GM18868 (cell line): ENCODE measurements at regions not wholly inside any gene's neighbourhood (a gene's known extent, or its start where the extent isn't known, plus 50 kb on each side); places are given as distances from the start of the nearest gene placed in this dataset.
"Not testable (repeated sequence)": the region's sequence is repeated elsewhere in the genome, so short reads cannot be mapped to it uniquely, and the experiment has no call there.

Experiments
- ATAC-seq: cut with Tn5 transposase; IDR thresholded peaks from one replicate; pipeline ENCODE4 v1.9.1; 2021; ENCODE audit warnings: mild to moderate bottlenecking, moderate library complexity; ENCODE audit not compliant: unreplicated experiment

DNA sequence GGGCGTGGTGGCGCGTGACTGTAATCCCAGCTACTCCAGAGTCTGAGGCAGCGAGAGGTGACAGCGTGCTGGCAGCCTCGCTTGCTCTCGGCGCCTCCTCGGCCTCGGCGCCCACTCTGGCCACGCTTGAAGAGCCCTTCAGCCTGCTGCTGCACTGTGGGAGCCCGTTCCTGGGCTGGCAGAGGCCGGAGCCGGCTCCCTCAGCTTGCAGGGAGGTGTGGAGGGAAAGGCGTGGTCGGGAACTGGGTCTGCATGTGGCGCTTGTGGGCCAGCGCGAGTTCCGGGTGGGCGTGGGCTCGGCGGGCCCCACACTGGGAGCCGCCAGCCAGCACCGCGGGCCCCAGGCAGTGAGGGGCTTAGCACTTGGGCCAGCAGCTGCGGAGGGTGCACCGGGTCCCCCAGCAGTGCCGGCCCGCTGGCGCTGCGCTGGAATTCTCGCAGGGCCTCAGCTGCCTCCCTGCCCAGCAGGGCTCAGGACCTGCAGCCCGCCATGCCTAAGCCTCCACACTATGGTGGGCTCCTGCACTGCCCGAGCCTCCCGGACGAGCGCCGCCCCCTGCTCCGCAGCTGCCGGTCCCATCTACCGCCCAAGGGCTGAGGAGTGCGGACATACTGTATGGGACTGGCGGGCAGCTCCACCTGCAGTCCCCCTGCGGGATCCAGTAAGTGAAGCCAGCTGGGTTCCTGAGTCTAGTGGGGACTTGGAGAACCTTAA lies 1093.3 kb upstream of the CDH8 start:
- ATAC-seq: no peak

DNA sequence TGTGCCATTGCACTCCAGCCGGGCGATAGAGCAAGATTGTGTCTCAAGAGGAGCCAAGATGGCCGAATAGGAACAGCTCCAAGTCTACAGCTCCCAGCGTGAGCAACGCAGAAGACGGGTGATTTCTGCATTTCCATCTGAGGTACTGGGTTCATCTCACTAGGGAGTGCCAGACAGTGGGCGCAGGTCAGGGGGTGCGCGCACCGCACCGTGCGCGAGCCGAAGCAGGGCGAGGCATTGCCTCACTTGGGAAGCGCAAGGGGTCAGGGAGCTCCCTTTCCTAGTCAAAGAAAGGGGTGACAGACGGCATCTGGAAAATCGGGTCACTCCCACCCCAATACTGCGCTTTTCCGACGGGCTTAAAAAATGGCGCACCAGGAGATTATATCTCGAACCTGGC lies 1083.7 kb upstream of the CDH8 start:
- not testable (repeated sequence) for ATAC-seq

DNA sequence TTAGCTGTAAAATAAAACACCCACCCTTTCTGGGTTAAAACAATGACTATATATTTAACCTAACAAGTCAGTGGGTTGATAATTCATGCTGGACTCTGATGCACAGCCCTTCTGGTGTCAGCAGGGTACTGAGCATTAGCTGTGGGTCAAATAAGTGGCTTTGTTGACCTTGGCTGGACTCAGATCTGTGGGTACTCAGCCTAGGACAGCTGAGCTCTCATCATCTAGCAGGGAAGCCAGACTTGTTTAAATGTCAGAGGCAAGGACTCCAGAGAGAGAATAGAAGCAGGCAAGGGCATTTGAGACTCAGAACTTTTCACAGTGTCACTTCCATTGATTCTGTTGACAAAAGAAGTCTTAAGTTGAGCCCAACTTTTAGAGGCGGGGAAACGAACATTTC lies 1063.8 kb upstream of the CDH8 start:
- no peak for ATAC-seq

DNA sequence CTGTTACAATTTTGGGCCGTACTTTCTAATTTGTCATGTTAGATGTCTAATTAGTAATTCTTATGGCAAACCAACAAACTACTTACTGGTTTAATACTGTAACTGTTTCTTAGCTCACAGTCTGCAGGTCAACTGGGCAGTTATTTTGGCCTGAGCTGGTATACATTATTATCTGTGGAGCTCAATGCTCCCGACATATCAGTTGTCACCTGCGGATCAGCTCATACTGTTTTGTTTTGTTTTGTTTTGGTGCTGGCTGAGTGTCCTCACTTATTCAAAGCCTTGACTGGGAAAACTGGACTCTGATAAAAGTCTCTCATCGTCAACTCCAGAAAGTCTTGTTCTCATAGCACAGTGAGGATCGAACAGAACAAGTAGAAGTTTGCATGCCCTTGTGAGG lies 1060.6 kb upstream of the CDH8 start:
- ATAC-seq: no peak

DNA sequence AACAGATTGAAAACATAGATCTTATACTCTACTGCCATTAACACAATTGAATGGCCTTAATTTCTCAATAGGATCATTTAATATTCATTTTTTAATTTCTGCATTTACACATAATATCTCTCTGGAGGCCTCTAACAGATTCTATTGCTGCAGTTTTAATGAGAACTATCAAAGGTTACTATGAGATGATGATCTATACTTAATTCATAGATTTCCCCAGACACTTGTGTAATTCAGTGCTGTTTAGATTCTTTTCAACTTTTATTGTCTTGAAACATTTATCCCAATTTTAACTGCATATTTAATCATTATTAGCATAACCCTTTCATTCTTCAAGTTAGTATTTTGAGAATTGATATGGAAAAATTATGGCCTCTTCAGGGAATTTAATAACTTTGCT lies 1056.5 kb upstream of the CDH8 start:
- no peak for ATAC-seq

DNA sequence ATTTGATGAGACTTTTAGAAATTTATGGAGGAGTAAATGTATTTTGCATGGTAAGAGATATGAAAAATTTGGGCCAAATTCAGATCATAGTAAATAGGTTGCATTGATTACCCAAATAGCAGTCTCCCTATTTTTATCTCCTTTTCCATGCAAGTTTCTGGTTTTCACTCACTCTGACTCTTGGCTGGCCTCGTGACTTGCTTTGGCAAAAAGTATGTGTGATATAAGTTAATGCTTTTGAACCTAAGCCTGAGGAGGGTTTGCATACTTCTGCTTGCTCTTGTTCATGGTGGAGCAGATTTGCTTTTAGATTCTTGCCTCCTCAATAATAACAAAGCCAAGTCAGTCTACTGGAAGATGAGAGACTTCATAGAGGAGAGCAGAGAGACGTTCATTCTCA lies 1045.9 kb upstream of the CDH8 start:
- no peak for ATAC-seq

DNA sequence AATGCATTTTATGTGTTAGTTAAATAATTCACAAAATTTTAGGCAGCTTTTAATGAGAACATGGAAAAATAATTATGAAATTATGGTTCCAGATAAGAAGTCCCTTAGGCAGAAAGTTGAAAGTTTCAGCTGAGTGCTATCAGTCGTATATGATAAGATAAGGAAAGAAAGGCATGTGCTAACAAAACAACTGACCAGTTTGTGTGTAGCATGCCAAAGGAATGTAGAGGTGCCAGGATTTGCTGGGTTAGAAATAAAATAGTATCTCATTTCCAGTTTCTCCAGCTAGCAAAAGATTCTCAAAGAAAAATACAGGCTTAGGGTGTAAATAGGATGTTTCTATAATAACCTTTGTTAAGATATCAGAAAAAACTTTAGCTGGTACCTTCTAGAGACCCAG lies 1044.5 kb upstream of the CDH8 start:
- no peak for ATAC-seq

DNA sequence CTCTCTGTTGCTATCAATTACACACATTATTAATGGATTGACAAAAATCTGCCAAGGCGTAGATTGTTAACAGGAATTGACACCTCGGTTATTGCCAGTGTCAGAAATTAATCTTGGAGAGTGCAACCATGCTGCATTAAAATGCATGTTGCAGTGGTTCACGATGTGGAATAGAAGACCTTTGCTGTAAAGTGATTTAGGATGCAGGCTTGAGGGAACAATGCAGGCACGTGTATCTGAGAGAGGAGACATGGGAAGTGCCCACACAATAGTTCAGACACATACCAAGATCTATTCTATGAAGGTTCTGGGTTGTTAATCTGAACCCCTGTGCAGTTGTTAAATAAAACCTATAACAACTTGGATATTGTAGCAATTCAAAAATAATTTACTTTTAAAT lies 1032.8 kb upstream of the CDH8 start:
- no peak for ATAC-seq

DNA sequence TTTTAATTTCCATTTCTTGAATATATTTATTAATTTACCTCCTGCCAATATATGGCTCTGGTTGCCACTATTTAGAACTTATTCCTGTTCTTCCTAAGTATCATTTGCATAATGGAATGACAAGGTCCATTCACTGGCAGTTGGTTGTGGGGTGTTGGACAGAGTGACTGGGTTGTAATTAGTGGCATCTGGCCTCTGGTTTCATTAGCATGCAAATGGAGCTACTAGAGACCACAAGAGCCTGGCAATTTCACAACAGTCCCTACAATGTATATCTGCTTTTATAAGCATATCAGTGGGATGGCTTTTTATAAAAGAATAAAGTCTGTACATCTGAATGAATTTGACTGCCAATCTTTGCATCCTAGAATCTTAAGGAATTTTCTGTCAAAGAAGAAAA lies 1030.9 kb upstream of the CDH8 start:
- ATAC-seq: no peak

DNA sequence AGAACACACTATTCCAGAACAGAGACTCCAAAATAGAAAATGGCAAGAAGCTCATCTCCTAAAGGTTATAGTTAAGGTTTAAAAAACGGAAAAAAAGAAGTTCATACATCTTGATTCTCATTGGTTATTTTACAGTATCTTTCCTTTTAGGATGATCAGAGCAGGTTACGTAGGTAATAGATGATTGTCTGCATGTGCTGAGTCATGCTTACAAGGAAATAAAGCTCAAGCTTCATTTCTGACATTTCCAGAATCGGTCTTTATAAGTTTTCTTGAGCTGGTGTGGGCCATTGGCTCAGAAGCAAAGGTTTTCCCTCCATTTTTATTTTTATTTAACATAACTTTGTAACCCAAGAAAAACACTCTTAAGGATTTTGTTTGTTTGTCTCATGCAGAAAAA lies 1030.3 kb upstream of the CDH8 start:
- ATAC-seq: no peak

DNA sequence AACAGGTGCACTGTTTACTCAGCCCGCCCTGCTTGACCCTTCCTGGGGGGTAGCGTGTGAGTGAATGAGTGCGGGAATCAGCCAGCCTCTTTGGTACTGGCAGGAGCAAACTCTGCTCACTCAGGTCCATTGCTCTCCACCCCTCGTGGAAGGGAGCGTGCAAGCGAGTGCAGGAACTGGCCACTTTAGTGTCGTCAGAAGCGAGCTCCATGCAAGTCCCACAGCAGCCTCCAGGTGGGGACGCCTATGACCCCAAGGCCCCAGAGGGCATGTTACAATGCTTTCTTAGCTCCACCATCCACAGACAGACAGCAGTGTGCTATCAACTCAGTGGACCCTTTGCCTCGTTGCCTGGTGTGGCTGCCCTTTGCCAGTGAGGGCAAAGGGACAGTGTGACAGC lies 1025.1 kb upstream of the CDH8 start:
- ATAC-seq: no peak

DNA sequence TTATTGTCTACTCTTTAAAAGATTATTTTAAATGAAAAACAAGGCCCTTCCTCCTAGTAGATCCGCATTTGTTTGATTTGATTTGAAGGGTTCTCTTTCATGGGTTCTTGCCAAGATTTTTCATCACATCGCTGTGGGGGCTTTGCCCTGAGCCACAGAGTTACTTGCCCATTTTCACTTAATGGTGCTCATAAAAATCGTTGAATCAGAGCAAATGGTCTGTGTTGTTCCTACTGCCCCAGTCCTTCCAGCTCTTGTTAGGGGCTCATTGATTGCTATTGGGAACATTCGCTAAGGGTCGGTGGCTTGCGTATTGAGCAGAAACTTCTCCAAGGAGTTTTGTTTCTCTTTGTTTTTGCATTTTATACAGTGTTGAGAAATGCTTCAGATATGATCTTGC lies 1023.4 kb upstream of the CDH8 start:
- ATAC-seq: no peak

DNA sequence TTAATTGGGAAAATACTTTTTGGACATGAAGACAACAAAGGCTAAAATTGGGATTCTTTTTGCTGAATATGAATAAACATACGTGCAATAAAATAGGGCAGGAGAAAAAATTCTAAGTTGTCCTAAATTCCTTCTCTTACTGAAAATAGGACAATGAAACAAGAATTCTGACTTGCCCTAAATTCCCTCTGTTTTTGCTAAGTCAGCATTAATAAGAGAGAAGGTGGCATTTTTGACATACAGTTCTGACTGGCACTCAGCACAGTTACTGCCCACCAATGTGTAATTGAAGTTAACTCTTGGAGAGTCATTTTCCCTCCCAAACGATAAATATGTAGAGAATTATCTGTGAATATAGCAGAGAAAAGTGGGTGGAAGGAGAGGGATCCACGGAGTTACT lies 1021.1 kb upstream of the CDH8 start:
- ATAC-seq: no peak

DNA sequence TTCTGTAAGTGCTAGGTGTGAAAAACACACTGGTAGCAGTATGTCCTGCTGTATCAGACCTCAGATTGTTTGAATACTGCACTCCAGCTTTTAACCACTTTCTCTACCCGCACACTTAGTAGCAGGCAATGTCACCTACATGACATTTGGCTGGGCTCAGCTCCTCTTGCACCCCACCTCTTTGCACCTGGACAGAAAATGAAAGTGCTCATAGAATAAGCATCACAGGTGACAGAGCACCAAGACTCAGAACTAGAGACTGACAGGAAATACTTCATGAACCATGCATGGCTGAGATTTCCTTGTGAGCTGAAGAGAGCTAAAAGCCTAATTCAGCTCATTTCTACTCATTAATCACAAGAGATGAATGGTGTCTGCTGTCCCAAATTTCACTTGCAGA lies 1014.2 kb upstream of the CDH8 start:
- no peak for ATAC-seq

DNA sequence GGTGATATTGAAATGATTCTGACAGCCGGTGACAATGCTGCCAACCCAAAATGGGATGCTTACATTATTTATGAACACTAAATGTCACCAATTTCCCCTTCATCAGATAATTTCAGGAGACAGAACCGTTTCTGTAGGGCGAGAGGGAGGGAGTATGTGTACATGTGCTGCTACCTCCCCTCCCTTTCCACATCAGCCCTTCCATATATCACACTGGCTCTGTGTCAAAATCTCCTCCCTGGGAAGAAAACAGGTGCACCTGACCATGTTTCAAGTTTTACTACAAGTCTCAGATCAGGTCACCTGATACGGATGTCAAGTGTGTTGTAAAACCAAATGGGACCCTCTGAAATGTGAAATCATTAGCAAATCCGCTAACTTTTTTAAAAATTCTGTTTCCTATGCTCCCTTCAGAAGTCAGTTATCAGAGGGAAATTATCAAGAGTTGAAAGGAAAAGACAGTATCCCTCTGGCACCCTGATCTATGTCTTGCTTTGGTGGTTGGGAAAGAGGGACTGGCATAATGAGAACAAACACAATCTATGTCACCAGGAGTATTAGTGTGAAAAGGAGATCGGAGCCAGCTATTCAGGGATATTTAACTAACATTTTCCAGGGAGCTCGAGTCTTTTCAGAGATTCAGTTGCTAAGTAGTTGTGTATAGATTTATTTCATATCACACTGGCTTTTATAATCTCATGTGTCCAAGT lies 1002.3 kb upstream of the CDH8 start:
- no peak for ATAC-seq

DNA sequence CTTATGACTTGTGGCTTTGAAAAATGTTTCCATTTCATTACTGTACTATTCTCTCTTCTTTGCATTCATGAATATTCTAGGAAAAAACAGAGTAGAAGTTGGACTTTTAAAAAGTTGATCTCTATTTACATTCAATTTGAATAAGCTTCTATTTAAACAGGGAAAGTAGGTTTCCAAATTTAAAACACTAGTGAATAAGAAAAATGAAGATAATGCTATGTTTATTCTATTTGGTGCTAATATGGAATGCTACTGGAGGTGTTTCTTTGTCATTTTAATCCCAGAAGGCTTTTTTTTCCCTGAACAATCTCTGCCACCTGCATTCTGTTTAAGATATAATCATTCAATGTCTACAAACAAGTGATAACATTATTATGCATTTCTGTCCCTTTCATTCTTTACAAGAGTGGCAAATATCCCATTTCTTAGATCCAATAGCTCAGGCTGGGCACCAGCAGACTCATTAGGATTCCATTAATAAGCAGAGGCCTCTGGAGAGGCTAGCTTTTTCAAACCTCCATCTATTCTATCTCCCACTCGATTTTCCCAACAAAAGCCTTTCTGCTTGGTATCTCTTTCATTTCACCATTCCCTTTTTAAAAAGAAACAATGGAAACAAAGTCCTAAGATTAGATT lies 1001.6 kb upstream of the CDH8 start:
- ATAC-seq: no peak

DNA sequence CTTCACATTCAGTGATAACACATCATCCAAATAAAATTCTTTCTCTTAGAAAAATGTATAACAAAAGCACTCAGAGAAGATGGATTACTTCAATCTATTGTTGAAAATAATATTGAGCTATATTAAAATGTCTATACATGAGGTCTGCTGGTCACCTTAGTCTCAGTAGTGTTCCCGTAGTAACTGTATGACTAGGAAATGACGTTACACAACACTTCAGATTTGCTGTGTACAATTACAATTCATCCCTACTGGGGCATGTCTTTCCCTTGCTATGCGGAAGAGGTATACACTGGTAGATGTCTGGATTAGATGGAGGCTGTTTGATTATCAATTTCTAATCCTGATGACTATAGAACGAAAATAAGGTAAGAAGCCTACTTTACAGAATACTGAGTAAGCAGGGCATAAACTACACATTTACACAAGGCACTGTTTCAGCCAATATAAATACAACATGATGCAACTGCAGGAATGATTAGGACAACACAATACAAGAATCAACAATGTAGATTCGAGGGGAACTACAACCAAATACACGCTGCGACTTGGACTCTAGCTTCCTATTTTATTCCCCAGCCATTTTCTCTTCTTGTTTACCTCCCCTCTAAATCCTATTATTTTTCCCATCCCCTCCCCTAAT lies 982.5 kb upstream of the CDH8 start:
- no peak for ATAC-seq

DNA sequence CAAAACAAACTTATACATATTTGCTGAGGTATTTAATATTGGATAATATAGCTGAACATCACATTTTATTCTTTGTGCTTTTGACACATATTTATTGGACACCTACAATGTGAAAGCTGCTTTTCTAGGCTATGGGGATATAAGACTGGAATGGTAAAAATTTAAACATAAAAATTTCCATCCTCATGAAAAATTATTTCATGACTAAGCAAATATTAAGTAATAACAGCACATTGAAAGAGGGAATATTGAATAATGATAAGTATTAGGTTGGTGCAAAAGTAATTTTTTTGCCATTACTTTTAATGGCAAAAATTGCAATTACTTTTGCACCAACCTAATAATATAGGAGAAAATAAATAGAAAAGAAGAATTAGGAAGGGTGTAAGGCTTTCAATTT lies 972.5 kb upstream of the CDH8 start:
- no peak for ATAC-seq

DNA sequence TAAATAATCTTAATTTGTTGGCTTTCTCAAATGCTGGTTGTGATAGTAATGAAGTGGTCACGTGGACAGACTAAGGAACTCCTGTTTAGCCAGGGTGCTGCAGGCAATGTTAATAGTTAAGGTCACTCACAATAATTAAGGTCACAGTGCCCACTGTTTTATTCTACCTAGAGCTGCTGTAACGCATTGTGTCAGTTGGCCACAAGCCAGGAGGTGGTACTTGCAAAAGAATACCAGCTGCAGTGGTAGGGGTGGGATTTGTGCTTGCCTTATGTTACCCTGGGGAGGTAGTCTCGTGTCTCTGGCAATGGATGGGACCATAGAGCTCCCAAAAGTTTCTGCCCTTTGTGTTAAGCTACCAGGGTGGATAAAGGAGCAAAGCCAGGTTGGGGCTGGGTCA lies 969.1 kb upstream of the CDH8 start:
- no peak for ATAC-seq

DNA sequence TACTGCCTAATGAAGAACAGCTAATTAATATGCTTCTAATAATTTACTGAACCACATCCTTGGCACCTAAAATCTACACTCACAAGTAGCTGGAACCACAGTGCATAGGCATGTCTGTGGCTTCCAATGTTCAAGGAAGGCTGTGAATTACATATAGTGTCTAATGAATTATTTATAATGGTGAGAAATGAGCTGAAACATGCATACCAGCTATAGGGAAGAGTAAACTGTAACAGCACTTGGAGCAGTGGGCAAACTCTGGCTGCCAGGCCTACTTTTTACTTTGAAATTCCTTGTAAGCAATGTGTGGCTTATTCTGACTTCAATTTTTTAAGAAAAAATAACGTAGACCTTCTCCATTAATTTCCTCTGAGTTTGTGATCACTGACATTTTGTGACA lies 953.2 kb upstream of the CDH8 start:
- no peak for ATAC-seq

DNA sequence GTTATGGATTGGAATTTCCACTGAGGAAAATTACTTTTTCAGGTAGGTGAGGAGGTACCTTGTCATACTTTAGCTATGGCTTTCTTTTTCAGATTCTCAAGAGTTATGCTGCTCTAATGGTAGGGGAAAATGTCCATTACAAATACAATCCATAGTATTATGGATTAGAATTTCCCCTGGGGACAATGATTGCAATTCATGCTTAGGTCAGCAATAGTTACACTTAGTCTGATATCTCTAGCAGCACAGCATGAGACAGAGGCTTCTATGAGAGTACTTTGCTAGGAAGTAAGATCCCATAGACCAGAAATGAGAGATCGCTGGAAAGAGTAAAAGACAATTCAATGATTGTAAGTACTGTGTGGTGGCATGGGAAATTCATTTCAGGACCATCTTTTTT lies 949.5 kb upstream of the CDH8 start:
- no peak for ATAC-seq

DNA sequence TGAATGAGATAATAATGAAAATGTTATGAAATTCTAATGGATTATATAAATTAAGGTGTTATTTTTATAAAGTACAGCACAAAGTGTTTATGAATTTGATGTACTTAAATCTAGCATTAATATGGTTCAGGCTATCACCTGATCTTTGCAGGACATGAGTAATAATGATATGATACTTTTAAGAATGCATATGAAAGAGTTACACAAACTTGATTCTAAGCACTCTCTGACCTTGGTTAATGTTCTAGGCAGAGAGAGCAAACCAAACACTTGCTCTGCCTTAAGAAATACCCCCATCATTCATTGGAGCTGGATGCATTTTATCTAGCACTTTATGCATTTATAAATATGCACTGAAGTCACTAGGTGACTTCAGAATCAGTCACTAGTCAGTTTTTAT lies 942.2 kb upstream of the CDH8 start:
- no peak for ATAC-seq
